SU-DHL-6 (cell line): ENCODE measurements at regions not wholly inside any gene's neighbourhood (a gene's known extent, or its start where the extent isn't known, plus 50 kb on each side); places are given as distances from the start of the nearest gene placed in this dataset.

ENCODE experiments used
- H2AFZ ChIP-seq: fragments of 200-600 bp; sonication (generic); 2 replicates; pipeline ENCODE4 v1.6.1; 2014; ENCODE audit warnings: low read depth, mild to moderate bottlenecking, moderate library complexity, mixed read lengths, antibody characterized with exemption, low read length; ENCODE audit not compliant: severe bottlenecking
- H3F3A ChIP-seq: fragments of 200-600 bp; shearing (Covaris generic); 2 replicates; pipeline ENCODE4 v1.6.0; 2016; ENCODE audit warnings: antibody characterized with exemption, mild to moderate bottlenecking; ENCODE audit not compliant: insufficient read depth
- H3K27ac ChIP-seq: fragments of 200-600 bp; sonication (generic); 2 replicates; pipeline ENCODE4 v1.5.1; 2016; ENCODE audit warnings: low read depth, mild to moderate bottlenecking, low read length, moderate library complexity, mixed read lengths
- H3K27me3 ChIP-seq: fragments of 200-600 bp; sonication (generic), shearing (Covaris generic); 2 replicates; pipeline ENCODE4 v1.6.0; 2014; ENCODE audit warnings: mild to moderate bottlenecking, low read length
- H3K36me3 ChIP-seq: fragments of 200-600 bp; sonication (generic); 2 replicates; pipeline ENCODE4 v1.6.1; 2014; ENCODE audit warnings: mild to moderate bottlenecking, low read length, mixed read lengths
- H3K4me2 ChIP-seq: fragments of 300-600, 200-600 bp; shearing (Covaris generic), sonication (generic); 2 replicates; pipeline ENCODE4 v1.6.0; 2014; ENCODE audit warnings: low read length, low read depth, mild to moderate bottlenecking; ENCODE audit not compliant: poor library complexity, severe bottlenecking
- H3K4me3 ChIP-seq: fragments of 200-600 bp; sonication (generic); 2 replicates; pipeline ENCODE4 v1.5.1; 2014; ENCODE audit warnings: antibody characterized with exemption, low read length, mild to moderate bottlenecking, mixed read lengths; ENCODE audit not compliant: insufficient read depth, poor library complexity, severe bottlenecking
- H3K79me2 ChIP-seq: fragments of 200-600 bp; sonication (generic); 2 replicates; pipeline ENCODE4 v1.6.1; 2014; ENCODE audit warnings: mild to moderate bottlenecking, low read length, moderate library complexity; ENCODE audit not compliant: insufficient read depth
- H3K9ac ChIP-seq: fragments of 200-600 bp; sonication (generic); 2 replicates; pipeline ENCODE4 v1.7.0; 2014; ENCODE audit warnings: mild to moderate bottlenecking, low read length
- H3K9me2 ChIP-seq: fragments of 200-600 bp; sonication (generic); replicated peaks from 2 replicates; pipeline ENCODE4 v1.6.1; 2014; ENCODE audit warnings: low read length; ENCODE audit not compliant: insufficient read depth
- H3K9me3 ChIP-seq: fragments of 200-600 bp; sonication (generic); 2 replicates; pipeline ENCODE4 v1.6.1; 2014; ENCODE audit warnings: low read length, mixed read lengths; ENCODE audit not compliant: insufficient read depth
- H4K20me1 ChIP-seq: fragments of 200-600 bp; sonication (generic); 2 replicates; pipeline ENCODE4 v1.6.1; 2014; ENCODE audit warnings: low read depth, mild to moderate bottlenecking, antibody characterized with exemption, low read length, moderate library complexity, mixed read lengths
- CTCF ChIP-seq: fragments of 200-600 bp; sonication (generic); IDR thresholded peaks from one replicate; pipeline ENCODE4 v1.5.1; 2017; ENCODE audit warnings: antibody characterized with exemption, mild to moderate bottlenecking, low read length, moderate library complexity; ENCODE audit not compliant: insufficient read depth, poor library complexity, severe bottlenecking
- EZH2phosphoT487 ChIP-seq: fragments of 200-600 bp; sonication (generic), shearing (Covaris generic); conservative IDR thresholded peaks from 2 replicates; pipeline ENCODE4 v1.6.1; 2018; ENCODE audit warnings: mild to moderate bottlenecking, antibody characterized with exemption, low read length, moderate library complexity, mixed read lengths

- no peak for TF ChIP-seq CTCF
- no peak for TF ChIP-seq EZH2phosphoT487
- H3F3A ChIP-seq = no peaks in the 10 kb centered on the region
- no peak overlapping the region for H2AFZ ChIP-seq
- H3K27me3 ChIP-seq = no peaks in the 10 kb centered on the region
- H3K4me2 ChIP-seq = no peak overlapping the region
- H3K27ac ChIP-seq = no peak overlapping the region
- H3K9me3 ChIP-seq = no peaks in the 10 kb centered on the region
- no peak overlapping the region for H3K9ac ChIP-seq
- no peaks in the 10 kb centered on the region for H4K20me1 ChIP-seq
- H3K79me2 ChIP-seq = no peaks in the 10 kb centered on the region
- no peak overlapping the region for H3K4me3 ChIP-seq
- no peaks in the 10 kb centered on the region for H3K36me3 ChIP-seq
- H3K9me2 ChIP-seq = no peaks in the 10 kb centered on the region
Observed at GRCh38 chr5:96226941-96227552, 206.0 kb downstream of the PCSK1 start.

DNA sequence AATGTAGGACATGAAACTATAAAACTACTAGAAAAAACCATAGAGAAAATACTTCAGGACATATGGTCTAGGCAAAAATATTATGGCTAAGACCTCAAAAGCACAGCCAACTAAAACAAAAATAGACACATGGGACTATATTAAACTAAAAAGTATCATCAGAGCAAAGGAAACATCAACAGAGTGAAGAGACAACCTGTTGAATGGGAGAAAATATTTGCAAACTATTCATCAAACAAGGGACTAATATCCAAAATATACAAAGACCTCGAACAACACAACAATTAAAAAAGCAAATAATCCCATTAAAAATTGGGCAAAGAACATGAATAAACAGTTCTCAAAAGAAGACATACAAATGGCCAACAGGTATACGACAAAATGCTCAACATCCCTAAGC, 210.9 kb downstream of the PCSK1 start:
- H3K9me3 ChIP-seq = no peaks in the 10 kb centered on the region
- no peak for TF ChIP-seq EZH2phosphoT487
- TF ChIP-seq CTCF = no peak
- no peaks in the 10 kb centered on the region for H3K36me3 ChIP-seq
- H3K4me2 ChIP-seq = no peak overlapping the region
- no peak overlapping the region for H3K4me3 ChIP-seq
- no peak overlapping the region for H2AFZ ChIP-seq
- H3K27me3 ChIP-seq = no peaks in the 10 kb centered on the region
- H3K9ac ChIP-seq = no peak overlapping the region
- H3K79me2 ChIP-seq = no peaks in the 10 kb centered on the region
- no peaks in the 10 kb centered on the region for H3F3A ChIP-seq
- H3K9me2 ChIP-seq = no peaks in the 10 kb centered on the region
- no peaks in the 10 kb centered on the region for H4K20me1 ChIP-seq
- no peak overlapping the region for H3K27ac ChIP-seq

DNA sequence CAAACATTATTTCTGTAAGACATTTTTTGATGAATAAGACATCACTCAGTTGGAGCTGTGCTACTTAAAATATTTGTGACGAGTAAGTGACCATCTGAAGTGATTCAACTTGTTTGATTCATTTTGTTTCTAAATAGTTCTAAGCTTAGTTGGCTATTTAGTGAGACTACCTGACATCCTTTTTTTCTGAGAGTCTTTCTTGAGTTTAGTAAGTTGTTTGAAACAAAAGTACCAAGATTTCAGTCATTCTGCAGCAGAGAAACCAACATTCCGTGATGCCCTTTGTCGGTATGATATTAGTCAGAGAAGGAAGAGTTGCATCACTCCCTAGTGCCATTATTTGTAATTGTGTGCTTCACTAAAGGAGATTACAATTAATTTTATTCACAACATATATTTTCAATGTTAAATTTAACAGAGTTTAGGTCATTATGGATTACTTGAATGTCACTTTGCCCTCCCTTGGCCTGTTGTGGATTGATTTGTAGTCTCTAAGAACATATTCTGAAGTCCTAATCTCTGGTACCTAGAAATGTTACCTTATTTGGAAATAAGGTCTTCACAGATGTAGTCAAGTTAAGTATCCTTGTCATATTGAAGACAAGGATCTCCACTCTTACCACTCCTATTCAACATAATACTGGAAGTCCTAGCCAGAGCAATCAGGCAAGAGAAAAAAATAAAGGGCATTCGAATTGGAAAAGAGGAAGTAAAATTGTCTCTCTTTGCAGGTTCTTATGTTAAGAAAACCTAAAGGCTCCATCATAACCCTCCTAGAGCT, 212.2 kb downstream of the PCSK1 start:
- TF ChIP-seq EZH2phosphoT487 = no peak
- no peak for TF ChIP-seq CTCF
- no peak overlapping the region for H2AFZ ChIP-seq
- no peaks in the 10 kb centered on the region for H3K36me3 ChIP-seq
- no peak overlapping the region for H3K4me3 ChIP-seq
- no peaks in the 10 kb centered on the region for H3K9me3 ChIP-seq
- H3K27me3 ChIP-seq = no peaks in the 10 kb centered on the region
- H3K9me2 ChIP-seq = no peaks in the 10 kb centered on the region
- no peak overlapping the region for H3K4me2 ChIP-seq
- H3K79me2 ChIP-seq = no peaks in the 10 kb centered on the region
- no peak overlapping the region for H3K9ac ChIP-seq
- H3K27ac ChIP-seq = no peak overlapping the region
- no peaks in the 10 kb centered on the region for H4K20me1 ChIP-seq
- H3F3A ChIP-seq = no peaks in the 10 kb centered on the region
